HCT116 (cell line): ENCODE measurements at regions not wholly inside any gene's neighbourhood (a gene's known extent, or its start where the extent isn't known, plus 50 kb on each side); places are given as distances from the start of the nearest gene placed in this dataset.

Experiments
- ATAC-seq: fragments of 200-7000 bp; cut with Tn5 transposase; 2 replicates; pipeline ENCODE4 v1.9.1; 2020; ENCODE audit warnings: mild to moderate bottlenecking, moderate library complexity
- BruUV-seq: library from RNA; stranded (reverse); fragments of 400-500 nt; replicated peaks from 2 replicates; lab custom pipeline; 2021; lab: Mats Ljungman, UMichigan
- CTCF ChIA-PET: fragments of 300-600 bp; sonication (Branson Sonifier 250); formaldehyde crosslinking; loops from one replicate; lab custom pipeline; 2021; ENCODE audit warnings: antibody characterized with exemption; lab: Charles Lee
- POLR2A ChIA-PET: fragments of 300-600, 350-600 bp; sonication (Branson Sonifier 250); formaldehyde crosslinking; loops from one replicate; lab custom pipeline; 2021; ENCODE audit warnings: antibody characterized with exemption; lab: Charles Lee
- RAD21 ChIA-PET, 2 experiments: fragments of 300-600 bp; sonication (Branson Sonifier 250); formaldehyde crosslinking; loops; one replicate each; lab custom pipeline; 2023; ENCODE audit warnings: low total read pairs in 2 of 2; ENCODE audit not compliant: uncharacterized antibody in 2 of 2, unreplicated experiment in 2 of 2, low non-redundant PET in 1 of 2; lab: Charles Lee
- DNase-seq: peaks from one replicate; pipeline ENCODE4 v3.0.0-alpha.2; 2010; ENCODE audit warnings: low read depth, low spot score
- H2AFZ ChIP-seq: fragments of 200-600 bp; shearing (Covaris generic), sonication (generic); 2 replicates; pipeline ENCODE4 v1.6.1; 2017; ENCODE audit warnings: low read depth, mixed run types, mixed read lengths, antibody characterized with exemption, low read length; ENCODE audit not compliant: poor library complexity, severe bottlenecking
- H3K27ac ChIP-seq: 2 replicates; pipeline ENCODE4 v1.5.1; 2012; ENCODE audit warnings: low read depth, low read length
- H3K27me3 ChIP-seq: fragments of 200-600 bp; sonication (generic); 2 replicates; pipeline ENCODE4 v1.6.1; 2016; ENCODE audit warnings: mixed run types, low read length, mixed read lengths; ENCODE audit not compliant: insufficient read depth
- H3K36me3 ChIP-seq, 2 experiments: fragments of 200-500 bp in 1 of 2; fragments of 200-600 bp in 1 of 2; sonication (Bioruptor generic) in 1 of 2; sonication (generic) in 1 of 2; 2 replicates each; pipeline versions ENCODE4 v1.5.1 to v1.6.1; 2014 to 2016; ENCODE audit warnings: low read length in 2 of 2, inconsistent platforms in 1 of 2, mixed read lengths in 1 of 2, mixed run types in 1 of 2; ENCODE audit not compliant: insufficient read depth in 2 of 2, control insufficient read depth in 1 of 2
- H3K4me1 ChIP-seq, 2 experiments: fragments of 200-600 bp in 1 of 2; sonication (generic) in 1 of 2; 2 replicates each; pipeline versions ENCODE4 v1.5.1 to v1.6.1; 2012 to 2017; ENCODE audit warnings: low read length in 2 of 2, inconsistent platforms in 1 of 2, mild to moderate bottlenecking in 1 of 2, mixed read lengths in 1 of 2, mixed run types in 1 of 2, moderate library complexity in 1 of 2; ENCODE audit not compliant: insufficient read depth in 2 of 2, control insufficient read depth in 1 of 2
- H3K4me2 ChIP-seq: fragments of 200-600 bp; sonication (generic); 2 replicates; pipeline ENCODE4 v1.6.1; 2017; ENCODE audit warnings: mixed run types, low read length, mixed read lengths
- H3K4me3 ChIP-seq, 2 experiments: fragments of 200-600 bp in 1 of 2; sonication (generic) in 1 of 2; replicated peaks in 1 of 2; 2 replicates each; pipeline ENCODE4 v1.5.1; 2011 to 2016; ENCODE audit warnings: low read length in 2 of 2, control low read depth in 1 of 2, low read depth in 1 of 2, mild to moderate bottlenecking in 1 of 2, mixed read lengths in 1 of 2, mixed run types in 1 of 2
- H3K79me2 ChIP-seq: fragments of 200-600 bp; sonication (generic); 2 replicates; pipeline ENCODE4 v1.6.1; 2017; ENCODE audit warnings: mild to moderate bottlenecking, mixed run types, low read length, moderate library complexity, mixed read lengths; ENCODE audit not compliant: insufficient read depth
- H3K9ac ChIP-seq: fragments of 200-600 bp; sonication (generic); 2 replicates; pipeline ENCODE4 v1.6.1; 2016; ENCODE audit warnings: low read length, mixed read lengths
- H3K9me2 ChIP-seq: fragments of 200-600 bp; sonication (generic), shearing (Covaris generic); 2 replicates; pipeline ENCODE4 v1.6.1; 2017; ENCODE audit warnings: mixed run types, mild to moderate bottlenecking, moderate library complexity; ENCODE audit not compliant: insufficient read depth
- H3K9me3 ChIP-seq, 2 experiments: fragments of 200-500 bp in 1 of 2; fragments of 200-600 bp in 1 of 2; sonication (Bioruptor generic) in 1 of 2; sonication (generic) in 1 of 2; 2 replicates each; pipeline ENCODE4 v1.6.1; 2014 to 2017; ENCODE audit warnings: low read length in 2 of 2, mixed read lengths in 2 of 2, inconsistent platforms in 1 of 2, low read depth in 1 of 2, mild to moderate bottlenecking in 1 of 2, mixed run types in 1 of 2, moderate library complexity in 1 of 2; ENCODE audit not compliant: control insufficient read depth in 1 of 2, insufficient read depth in 1 of 2
- H4K20me1 ChIP-seq: fragments of 200-600 bp; sonication (generic), shearing (Covaris generic); 2 replicates; pipeline ENCODE4 v1.6.1; 2017; ENCODE audit warnings: mixed run types, mild to moderate bottlenecking, moderate library complexity; ENCODE audit not compliant: insufficient read depth
- CEBPB ChIP-seq: IDR thresholded peaks from 2 replicates; pipeline ENCODE4 v1.6.1; 2012; ENCODE audit warnings: low read depth
- CTCF ChIP-seq, 3 experiments: fragments of 200-600 bp in 1 of 3; sonication (generic) in 1 of 3; IDR thresholded peaks in 2 of 3; conservative IDR thresholded peaks in 1 of 3; 2 replicates each; pipeline ENCODE4 v1.5.1; 2012 to 2017; ENCODE audit warnings: low read depth in 2 of 3, low read length in 2 of 3, antibody characterized with exemption in 1 of 3, borderline replicate concordance in 1 of 3, control low read depth in 1 of 3, mild to moderate bottlenecking in 1 of 3, mixed read lengths in 1 of 3, mixed run types in 1 of 3, moderate library complexity in 1 of 3; ENCODE audit not compliant: insufficient read depth in 1 of 3
- EGR1 ChIP-seq: IDR thresholded peaks from 2 replicates; pipeline ENCODE4 v1.6.1; 2012; ENCODE audit warnings: low read depth
- ELF1 ChIP-seq: IDR thresholded peaks from 2 replicates; pipeline ENCODE4 v1.6.1; 2012; ENCODE audit warnings: low read depth, borderline replicate concordance
- EZH2 ChIP-seq: fragments of 200-600 bp; sonication (generic); IDR thresholded peaks from 2 replicates; pipeline ENCODE4 v1.6.1; 2017; ENCODE audit warnings: antibody characterized with exemption, mixed run types
- EZH2phosphoT487 ChIP-seq: fragments of 200-600 bp; IDR thresholded peaks from 2 replicates; pipeline ENCODE4 v1.6.1; 2018; ENCODE audit warnings: antibody characterized with exemption, borderline replicate concordance
- FOSL1 ChIP-seq: IDR thresholded peaks from 2 replicates; pipeline ENCODE4 v1.6.1; 2012; ENCODE audit warnings: low read depth
- JUND ChIP-seq: IDR thresholded peaks from 2 replicates; pipeline ENCODE4 v1.6.1; 2012
- MAX ChIP-seq: IDR thresholded peaks from 2 replicates; pipeline ENCODE4 v1.6.1; 2012
- POLR2A ChIP-seq: IDR thresholded peaks from 2 replicates; pipeline ENCODE4 v1.7.0; 2011; ENCODE audit warnings: borderline replicate concordance; ENCODE audit not compliant: insufficient read depth, insufficient read length; ENCODE audit errors: extremely low read depth
- POLR2AphosphoS5 ChIP-seq: IDR thresholded peaks from 2 replicates; pipeline ENCODE4 v1.6.1; 2011; ENCODE audit warnings: mild to moderate bottlenecking, low read depth, low read length, moderate library complexity
- REST ChIP-seq: IDR thresholded peaks from 2 replicates; pipeline ENCODE4 v1.6.1; 2012; ENCODE audit warnings: low read depth
- SP1 ChIP-seq: IDR thresholded peaks from 2 replicates; pipeline ENCODE4 v1.6.1; 2012; ENCODE audit warnings: low read depth
- SRF ChIP-seq: IDR thresholded peaks from 2 replicates; pipeline ENCODE4 v1.6.1; 2012; ENCODE audit warnings: low read depth
- TCF7L2 ChIP-seq: IDR thresholded peaks from 2 replicates; pipeline ENCODE4 v1.7.0; 2011; ENCODE audit warnings: borderline replicate concordance, inconsistent platforms; ENCODE audit not compliant: insufficient read depth, insufficient read length; ENCODE audit errors: extremely low read depth
- YY1 ChIP-seq: IDR thresholded peaks from 2 replicates; pipeline ENCODE4 v1.6.1; 2011; ENCODE audit warnings: low read length, low read depth, moderate library complexity, mild to moderate bottlenecking; ENCODE audit not compliant: insufficient replicate concordance; ENCODE audit errors: extremely low read depth
- ZFX ChIP-seq: fragments of 450-650 bp; IDR thresholded peaks from 2 replicates; pipeline ENCODE4 v1.6.1; 2017
- ZNF274 ChIP-seq: fragments of 200-500 bp; sonication (Bioruptor generic); IDR thresholded peaks from 2 replicates; pipeline ENCODE4 v1.6.1; 2014; ENCODE audit warnings: mild to moderate bottlenecking, low read depth, low read length, inconsistent platforms
- intact Hi-C: fragments of 100-400 bp; cut with micrococcal nuclease; formaldehyde crosslinking; loops from 2 replicates; pipeline ENCODE4 v1.10.0; 2022

GRCh38 chr3:89946884-89947283 is 839.5 kb downstream of the EPHA3 start (continued):
- TF ChIP-seq ZNF274 (no peak), ELF1 (no peak), YY1 (no peak), CTCF (IDR thresholded peaks at IDR 0.05 in 2 of 3, conservative IDR thresholded peaks at IDR 0.05 in 1 of 3; ENCODE audit: borderline replicate concordance in 1 of 3, insufficient read depth in 1 of 3, low read depth in 2 of 3, low read length in 2 of 3) (no peak), TCF7L2 (no peak), EZH2phosphoT487 (no peak), ZFX (no peak), EZH2 (no peak), POLR2AphosphoS5 (no peak), SP1 (no peak), POLR2A (no peak), MAX (no peak)

DNA sequence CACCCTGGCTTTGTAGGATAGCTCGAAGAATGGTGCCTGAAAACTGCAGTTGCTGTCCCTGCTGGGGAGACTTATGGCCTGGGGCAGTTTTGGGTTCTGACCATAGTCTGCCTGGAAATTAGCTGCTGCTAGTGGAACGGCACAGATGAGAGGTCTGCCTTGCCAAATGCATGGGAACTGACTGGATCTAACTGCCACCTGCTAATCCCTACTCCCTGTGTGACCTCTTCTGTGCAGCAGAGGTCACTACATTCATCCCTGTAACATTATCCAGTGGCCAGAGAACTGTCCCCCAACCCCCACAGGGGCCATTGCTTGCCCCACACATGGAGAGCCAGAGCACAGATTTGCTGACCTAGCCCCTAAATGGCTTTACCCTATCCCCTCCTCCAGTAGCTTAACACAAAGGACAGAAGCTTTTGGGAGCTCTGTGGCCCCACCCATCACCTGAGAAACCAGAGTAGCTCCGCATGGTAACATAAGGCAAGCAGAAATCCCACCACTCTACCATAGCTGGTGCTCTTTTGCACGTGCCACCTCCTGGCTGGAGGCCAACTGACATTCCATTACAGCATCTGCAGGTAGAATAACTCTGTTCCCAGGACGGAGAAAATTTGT is 840.0 kb downstream of the EPHA3 start:
- Histone ChIP-seq H3K27ac (no peak overlapping the region), H3K27me3 (no peaks in the 10 kb centered on the region), H4K20me1 (no peaks in the 10 kb centered on the region), H3K9me3 (peaks cover 0 to 11% of the 10 kb centered on the region in 2 experiments; a peak in 2 of 4 replicates), H3K4me1 (no peaks in the 10 kb centered on the region), H3K79me2 (no peaks in the 10 kb centered on the region), H3K36me3 (no peaks in the 10 kb centered on the region), H3K9ac (no peak overlapping the region), H3K4me3 (no peak overlapping the region), H2AFZ (no peak overlapping the region), H3K4me2 (no peak overlapping the region), H3K9me2 (no peaks in the 10 kb centered on the region)
- DNase-seq (no peak), ATAC-seq (no peak)
- no TSS peak for BruUV-seq
- ChIA-PET CTCF (no interaction called here), RAD21 (no interaction called here), POLR2A (no interaction called here)
- intact Hi-C loops = no loop called here
- TF ChIP-seq EZH2 (no peak), TCF7L2 (no peak), POLR2A (no peak), EGR1 (no peak), FOSL1 (no peak), ZNF274 (no peak), SRF (no peak), CTCF (IDR thresholded peaks at IDR 0.05 in 2 of 3, conservative IDR thresholded peaks at IDR 0.05 in 1 of 3; ENCODE audit: borderline replicate concordance in 1 of 3, insufficient read depth in 1 of 3, low read depth in 2 of 3, low read length in 2 of 3) (no peak), REST (no peak), CEBPB (no peak), JUND (no peak), ELF1 (no peak)
